PFSK-1 (cell line): ENCODE measurements at regions not wholly inside any gene's neighbourhood (a gene's known extent, or its start where the extent isn't known, plus 50 kb on each side); places are given as distances from the start of the nearest gene placed in this dataset.

Experiments
- POLR2AphosphoS5 ChIP-seq: IDR thresholded peaks from 2 replicates; pipeline ENCODE4 v1.6.1; 2012; ENCODE audit warnings: low read depth, mild to moderate bottlenecking, control low read depth, low read length, moderate library complexity
- SIN3A ChIP-seq: IDR thresholded peaks from 2 replicates; pipeline ENCODE4 v1.6.1; 2012; ENCODE audit warnings: mild to moderate bottlenecking, low read length, moderate library complexity, borderline replicate concordance; ENCODE audit not compliant: insufficient read depth
- TAF1 ChIP-seq: IDR thresholded peaks from 2 replicates; pipeline ENCODE4 v1.6.1; 2012; ENCODE audit warnings: low read length, control low read depth, borderline replicate concordance; ENCODE audit not compliant: insufficient read depth
- TF ChIP-seq, protein P1 (sequence below), 2 experiments: IDR thresholded peaks; 2 replicates each; pipeline versions ENCODE4 v1.6.1 to v1.8.0; 2011 to 2012; ENCODE audit warnings: low read depth in 2 of 2, low read length in 2 of 2, control low read depth in 1 of 2, inconsistent platforms in 1 of 2, mild to moderate bottlenecking in 1 of 2, moderate library complexity in 1 of 2; ENCODE audit not compliant: insufficient read depth in 1 of 2

DNA sequence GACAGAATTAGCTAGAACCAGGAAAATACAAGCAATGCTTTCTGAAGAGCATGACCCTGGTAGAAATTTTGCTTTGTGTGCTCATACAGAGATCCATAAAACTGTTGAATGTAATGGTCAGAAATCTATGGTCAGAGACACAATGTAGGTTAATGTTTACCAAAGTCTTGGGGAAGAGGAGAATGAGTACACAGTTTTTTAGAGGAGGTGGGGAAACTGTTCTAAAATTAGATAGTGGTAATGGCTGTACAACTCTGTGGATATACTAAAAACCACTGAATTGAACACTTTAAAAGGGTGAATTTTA lies 109.5 kb upstream of the ARHGAP5 start:
- no peak for TF ChIP-seq POLR2AphosphoS5
- TF ChIP-seq TAF1: no peak
- TF ChIP-seq, protein P1, sequence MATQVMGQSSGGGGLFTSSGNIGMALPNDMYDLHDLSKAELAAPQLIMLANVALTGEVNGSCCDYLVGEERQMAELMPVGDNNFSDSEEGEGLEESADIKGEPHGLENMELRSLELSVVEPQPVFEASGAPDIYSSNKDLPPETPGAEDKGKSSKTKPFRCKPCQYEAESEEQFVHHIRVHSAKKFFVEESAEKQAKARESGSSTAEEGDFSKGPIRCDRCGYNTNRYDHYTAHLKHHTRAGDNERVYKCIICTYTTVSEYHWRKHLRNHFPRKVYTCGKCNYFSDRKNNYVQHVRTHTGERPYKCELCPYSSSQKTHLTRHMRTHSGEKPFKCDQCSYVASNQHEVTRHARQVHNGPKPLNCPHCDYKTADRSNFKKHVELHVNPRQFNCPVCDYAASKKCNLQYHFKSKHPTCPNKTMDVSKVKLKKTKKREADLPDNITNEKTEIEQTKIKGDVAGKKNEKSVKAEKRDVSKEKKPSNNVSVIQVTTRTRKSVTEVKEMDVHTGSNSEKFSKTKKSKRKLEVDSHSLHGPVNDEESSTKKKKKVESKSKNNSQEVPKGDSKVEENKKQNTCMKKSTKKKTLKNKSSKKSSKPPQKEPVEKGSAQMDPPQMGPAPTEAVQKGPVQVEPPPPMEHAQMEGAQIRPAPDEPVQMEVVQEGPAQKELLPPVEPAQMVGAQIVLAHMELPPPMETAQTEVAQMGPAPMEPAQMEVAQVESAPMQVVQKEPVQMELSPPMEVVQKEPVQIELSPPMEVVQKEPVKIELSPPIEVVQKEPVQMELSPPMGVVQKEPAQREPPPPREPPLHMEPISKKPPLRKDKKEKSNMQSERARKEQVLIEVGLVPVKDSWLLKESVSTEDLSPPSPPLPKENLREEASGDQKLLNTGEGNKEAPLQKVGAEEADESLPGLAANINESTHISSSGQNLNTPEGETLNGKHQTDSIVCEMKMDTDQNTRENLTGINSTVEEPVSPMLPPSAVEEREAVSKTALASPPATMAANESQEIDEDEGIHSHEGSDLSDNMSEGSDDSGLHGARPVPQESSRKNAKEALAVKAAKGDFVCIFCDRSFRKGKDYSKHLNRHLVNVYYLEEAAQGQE (IDR thresholded peaks at IDR 0.05; ENCODE audit: insufficient read depth in 1 of 2, low read depth in 2 of 2, low read length in 2 of 2): no peak
- no peak for TF ChIP-seq SIN3A
